Stomach (tissue), 4 donors: ENCODE measurements at regions not wholly inside any gene's neighbourhood (a gene's known extent, or its start where the extent isn't known, plus 50 kb on each side); places are given as distances from the start of the nearest gene placed in this dataset.

Experiments used
- CTCF ChIP-seq, 7 experiments: fragments of 450-650 bp in 4 of 7; fragments of 200-600 bp in 3 of 7; sonication (generic) in 3 of 7; IDR thresholded peaks; one replicate each; pipeline ENCODE4 v1.5.1; 2016 to 2019; ENCODE audit warnings: antibody characterized with exemption in 7 of 7, control low read depth in 2 of 7, mild to moderate bottlenecking in 1 of 7
- POLR2AphosphoS5 ChIP-seq, 3 donors: sonication (generic); formaldehyde crosslinking; IDR thresholded peaks; one replicate each; pipeline ENCODE4 v1.6.1; 2016; ENCODE audit warnings: antibody characterized with exemption in 3 of 3

- TF ChIP-seq CTCF (IDR thresholded peaks at IDR 0.05): no peak
- TF ChIP-seq POLR2AphosphoS5 (IDR thresholded peaks at IDR 0.05): no peak
These were observed 138.5 kb upstream of the SYT1 start for GRCh38 chr12:78725951-78726580.
